GM12873 (cell line): ENCODE measurements at regions not wholly inside any gene's neighbourhood (a gene's known extent, or its start where the extent isn't known, plus 50 kb on each side); places are given as distances from the start of the nearest gene placed in this dataset.

ENCODE experiments used
- TF ChIP-seq, protein P1 (sequence below): IDR thresholded peaks from 2 replicates; pipeline ENCODE4 v1.5.1; 2012; ENCODE audit warnings: low read depth, mild to moderate bottlenecking, moderate library complexity, low read length, control low read depth; ENCODE audit not compliant: insufficient read depth; ENCODE audit errors: missing control alignments

DNA sequence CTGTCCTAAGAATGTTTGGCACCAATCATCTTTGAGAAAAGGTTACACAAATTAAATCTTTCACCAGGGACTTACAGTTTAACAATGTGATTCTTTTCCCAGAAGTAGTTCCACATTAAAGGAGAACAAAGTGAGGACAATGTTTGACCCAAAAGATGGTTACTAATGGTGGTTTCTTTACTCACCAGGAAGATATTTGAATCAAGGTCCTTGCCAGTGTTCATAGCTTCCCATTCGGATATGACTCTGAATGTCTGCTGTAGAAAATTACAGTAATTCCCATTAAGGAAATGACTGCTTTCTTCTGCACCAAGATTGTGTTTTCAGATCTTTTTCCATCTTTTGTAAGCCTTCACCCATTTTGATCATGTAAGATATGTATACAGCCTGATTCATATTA is 114.6 kb upstream of the ADAMTSL1 start:
- TF ChIP-seq, protein P1, sequence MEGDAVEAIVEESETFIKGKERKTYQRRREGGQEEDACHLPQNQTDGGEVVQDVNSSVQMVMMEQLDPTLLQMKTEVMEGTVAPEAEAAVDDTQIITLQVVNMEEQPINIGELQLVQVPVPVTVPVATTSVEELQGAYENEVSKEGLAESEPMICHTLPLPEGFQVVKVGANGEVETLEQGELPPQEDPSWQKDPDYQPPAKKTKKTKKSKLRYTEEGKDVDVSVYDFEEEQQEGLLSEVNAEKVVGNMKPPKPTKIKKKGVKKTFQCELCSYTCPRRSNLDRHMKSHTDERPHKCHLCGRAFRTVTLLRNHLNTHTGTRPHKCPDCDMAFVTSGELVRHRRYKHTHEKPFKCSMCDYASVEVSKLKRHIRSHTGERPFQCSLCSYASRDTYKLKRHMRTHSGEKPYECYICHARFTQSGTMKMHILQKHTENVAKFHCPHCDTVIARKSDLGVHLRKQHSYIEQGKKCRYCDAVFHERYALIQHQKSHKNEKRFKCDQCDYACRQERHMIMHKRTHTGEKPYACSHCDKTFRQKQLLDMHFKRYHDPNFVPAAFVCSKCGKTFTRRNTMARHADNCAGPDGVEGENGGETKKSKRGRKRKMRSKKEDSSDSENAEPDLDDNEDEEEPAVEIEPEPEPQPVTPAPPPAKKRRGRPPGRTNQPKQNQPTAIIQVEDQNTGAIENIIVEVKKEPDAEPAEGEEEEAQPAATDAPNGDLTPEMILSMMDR = no peak

DNA sequence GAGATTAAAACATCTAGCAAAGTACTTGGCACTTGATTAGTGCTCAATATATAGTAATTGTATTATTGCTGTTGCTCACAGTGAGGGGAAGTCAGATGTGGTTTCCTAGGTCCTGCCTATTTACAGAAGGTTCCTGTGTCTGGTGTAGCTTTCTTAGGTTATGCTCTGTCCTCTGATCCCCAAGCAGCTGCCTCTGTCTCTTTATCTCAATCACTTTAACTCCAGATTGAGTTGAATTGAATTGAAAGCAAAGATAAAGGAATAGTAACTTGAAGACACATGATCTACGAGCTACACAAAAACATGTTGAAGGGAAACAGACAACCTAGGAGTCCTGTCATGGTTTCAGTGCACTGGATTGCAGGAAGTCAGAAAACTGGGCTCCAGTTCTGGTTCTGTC is 113.9 kb upstream of the ADAMTSL1 start:
- TF ChIP-seq, protein P1 = no peak

DNA sequence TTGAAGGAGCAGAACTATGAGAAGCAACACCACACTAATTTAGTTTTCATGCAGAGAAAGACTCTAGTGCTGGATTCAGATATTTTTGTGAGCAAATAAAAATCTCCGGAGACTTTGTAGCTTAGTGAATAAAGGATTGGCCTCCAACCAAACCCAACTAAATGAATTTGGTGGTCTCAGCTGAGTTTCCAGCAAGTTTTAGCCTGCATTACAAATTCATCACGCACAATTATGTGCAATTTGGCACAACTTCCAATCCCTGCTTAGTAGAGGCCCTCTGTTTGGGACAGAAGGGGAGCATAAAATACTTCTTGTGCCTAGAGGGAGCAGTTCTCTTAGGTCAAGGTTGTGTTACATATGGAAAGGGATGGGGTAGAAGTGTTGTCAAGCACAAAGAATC is 112.3 kb upstream of the ADAMTSL1 start:
- TF ChIP-seq, protein P1 = no peak

DNA sequence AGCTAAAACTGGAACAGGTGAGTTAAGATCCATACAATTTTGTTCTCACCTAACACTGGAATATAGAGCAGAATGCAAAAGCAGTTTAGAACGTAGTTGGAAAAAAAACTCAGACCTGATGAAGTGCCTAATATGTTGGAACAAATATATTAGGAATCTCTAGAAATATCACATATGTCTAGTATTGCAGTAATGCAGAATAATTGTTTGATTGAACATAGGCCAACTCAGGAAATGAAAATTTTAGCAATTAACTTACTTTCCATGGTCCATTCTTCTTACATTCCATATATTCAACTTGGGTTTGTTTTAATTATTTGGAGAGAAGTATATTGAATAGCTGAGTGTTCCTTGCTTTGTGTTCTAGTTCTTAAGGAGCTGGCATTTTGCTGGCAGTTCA is 111.8 kb upstream of the ADAMTSL1 start:
- TF ChIP-seq, protein P1 = no peak

DNA sequence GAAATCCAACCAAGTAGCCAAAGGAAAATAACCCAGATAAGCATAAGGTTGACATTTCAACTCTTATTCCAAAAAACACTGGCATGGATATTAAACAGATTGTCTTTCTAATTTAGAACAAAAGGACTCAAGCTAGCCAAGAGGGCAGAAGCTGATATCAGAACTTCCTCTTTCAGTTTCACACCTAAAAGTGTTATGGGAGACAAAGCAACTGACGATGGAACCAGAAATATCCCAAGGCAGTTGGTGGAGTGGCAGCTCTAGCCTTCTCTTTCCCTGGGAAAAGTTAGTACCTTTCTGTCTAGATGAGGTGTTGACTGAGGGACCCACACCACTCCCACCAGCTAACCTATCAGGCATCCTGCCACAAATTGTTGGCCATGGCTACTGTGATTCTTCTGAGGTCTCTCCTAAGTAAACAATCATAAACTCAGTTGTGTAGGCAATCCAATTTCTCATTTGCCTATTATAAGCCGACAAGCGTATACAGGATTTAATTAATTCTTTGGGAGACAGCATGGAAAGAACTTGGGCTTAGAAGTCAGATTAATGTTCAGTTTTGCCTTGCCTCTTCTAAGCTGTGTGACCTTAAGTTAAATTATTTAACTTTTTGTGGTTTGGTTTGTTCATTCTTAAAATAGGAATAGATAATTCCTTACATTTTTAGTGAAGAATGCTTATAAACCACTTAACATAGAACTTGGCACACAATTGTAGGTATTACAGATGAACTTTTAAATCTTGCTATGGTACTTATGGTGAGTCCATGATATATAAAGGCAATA is 110.9 kb upstream of the ADAMTSL1 start:
- TF ChIP-seq, protein P1 = no peak

DNA sequence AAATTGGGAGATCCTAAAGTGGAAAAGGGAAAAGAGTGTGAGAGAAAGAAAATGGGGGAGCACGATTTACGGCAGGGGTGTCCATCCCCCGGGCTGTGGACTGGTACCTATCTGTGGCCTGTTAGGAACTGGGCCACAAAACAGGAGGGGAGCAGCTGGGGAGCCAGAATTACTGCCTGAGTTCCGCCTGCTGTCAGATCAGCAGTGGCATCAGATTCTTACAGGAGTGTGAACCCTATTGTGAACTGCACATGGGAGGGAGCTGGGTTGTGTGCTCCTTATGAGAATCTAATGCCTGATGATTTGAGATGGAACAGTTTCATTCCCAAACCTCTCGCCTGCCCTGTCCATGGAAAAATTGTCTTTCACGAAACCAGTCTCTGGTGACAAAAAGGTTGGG is 108.3 kb upstream of the ADAMTSL1 start:
- TF ChIP-seq, protein P1 = no peak

DNA sequence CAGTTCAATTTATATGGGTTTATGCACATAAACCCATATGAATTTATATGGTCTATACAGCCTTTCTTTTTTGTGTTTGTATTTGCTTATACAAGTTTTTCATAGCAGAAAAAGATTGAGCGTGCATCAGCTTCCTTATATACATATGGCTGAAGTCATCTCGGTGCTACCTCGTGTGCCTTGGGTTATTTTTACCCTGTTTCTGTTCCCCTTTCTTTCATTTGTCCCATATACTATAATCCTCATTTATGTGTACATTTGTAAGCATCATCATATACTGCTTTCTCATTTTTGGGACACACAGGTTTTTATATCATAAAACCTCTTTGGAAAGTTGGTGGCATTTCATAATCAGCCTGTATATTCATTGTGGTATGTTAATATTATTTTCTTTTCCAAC is 107.8 kb upstream of the ADAMTSL1 start:
- TF ChIP-seq, protein P1 = no peak
